ENCODE measurements at regions not wholly inside any gene's neighbourhood (a gene's known extent, or its start where the extent isn't known, plus 50 kb on each side); places are given as distances from the start of the nearest gene placed in this dataset.

DNA sequence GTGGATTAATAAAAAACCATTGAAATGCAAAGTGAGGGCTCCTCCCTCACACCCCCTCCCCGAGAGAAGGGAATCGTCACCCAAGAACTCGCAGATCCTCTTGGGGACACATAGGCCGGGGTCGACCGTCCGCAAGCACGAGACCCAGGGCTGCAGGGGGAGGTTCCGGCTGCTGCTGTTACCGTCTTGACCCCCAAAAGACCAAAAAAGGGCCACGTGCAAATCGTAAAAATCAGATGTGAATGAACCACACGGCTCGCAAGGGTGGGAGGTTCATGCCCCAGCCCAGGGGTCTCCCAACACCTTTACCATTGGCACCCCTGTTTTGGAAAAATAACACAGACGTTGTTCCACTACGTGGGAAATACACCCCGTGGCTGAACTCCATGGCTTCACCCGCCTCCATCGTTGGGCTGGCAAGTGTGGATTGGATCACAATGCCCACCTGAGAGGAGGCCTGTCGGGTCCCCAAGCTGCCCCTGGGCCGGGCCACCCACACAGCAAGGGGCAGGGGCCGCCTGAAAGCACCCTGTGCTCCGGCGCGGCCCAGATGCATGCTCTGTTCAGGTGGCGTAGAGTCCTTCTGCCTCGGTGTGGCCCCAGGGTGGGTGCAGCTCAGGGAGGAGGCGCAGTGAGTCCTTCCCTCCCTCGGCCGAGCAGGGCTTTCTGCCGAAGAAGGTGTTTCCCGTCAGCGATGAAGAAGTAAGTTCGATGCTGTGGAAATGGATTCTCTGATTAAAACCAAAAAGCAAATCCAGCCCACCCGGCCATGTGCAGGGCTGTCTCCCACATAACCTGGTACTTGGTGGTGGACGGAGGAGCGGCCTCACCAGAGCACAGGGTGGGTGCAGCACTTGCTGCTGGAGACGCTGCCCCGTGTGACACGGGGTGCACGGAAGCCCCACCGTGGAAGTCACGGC, 85.0 kb downstream of the YTHDF1 start:
- TF ChIP-seq, protein P1, sequence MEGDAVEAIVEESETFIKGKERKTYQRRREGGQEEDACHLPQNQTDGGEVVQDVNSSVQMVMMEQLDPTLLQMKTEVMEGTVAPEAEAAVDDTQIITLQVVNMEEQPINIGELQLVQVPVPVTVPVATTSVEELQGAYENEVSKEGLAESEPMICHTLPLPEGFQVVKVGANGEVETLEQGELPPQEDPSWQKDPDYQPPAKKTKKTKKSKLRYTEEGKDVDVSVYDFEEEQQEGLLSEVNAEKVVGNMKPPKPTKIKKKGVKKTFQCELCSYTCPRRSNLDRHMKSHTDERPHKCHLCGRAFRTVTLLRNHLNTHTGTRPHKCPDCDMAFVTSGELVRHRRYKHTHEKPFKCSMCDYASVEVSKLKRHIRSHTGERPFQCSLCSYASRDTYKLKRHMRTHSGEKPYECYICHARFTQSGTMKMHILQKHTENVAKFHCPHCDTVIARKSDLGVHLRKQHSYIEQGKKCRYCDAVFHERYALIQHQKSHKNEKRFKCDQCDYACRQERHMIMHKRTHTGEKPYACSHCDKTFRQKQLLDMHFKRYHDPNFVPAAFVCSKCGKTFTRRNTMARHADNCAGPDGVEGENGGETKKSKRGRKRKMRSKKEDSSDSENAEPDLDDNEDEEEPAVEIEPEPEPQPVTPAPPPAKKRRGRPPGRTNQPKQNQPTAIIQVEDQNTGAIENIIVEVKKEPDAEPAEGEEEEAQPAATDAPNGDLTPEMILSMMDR (IDR thresholded peaks at IDR 0.05) = no peak
- TF ChIP-seq ZNF121 (CRISPR knock-in tag; IDR thresholded peaks at IDR 0.05) = no peak
- TF ChIP-seq ZNF138 (CRISPR knock-in tag; conservative IDR thresholded peaks at IDR 0.05) = no peak
- TF ChIP-seq MAX (CRISPR knock-in tag; IDR thresholded peaks at IDR 0.05) = no peak
- TF ChIP-seq, protein P2, sequence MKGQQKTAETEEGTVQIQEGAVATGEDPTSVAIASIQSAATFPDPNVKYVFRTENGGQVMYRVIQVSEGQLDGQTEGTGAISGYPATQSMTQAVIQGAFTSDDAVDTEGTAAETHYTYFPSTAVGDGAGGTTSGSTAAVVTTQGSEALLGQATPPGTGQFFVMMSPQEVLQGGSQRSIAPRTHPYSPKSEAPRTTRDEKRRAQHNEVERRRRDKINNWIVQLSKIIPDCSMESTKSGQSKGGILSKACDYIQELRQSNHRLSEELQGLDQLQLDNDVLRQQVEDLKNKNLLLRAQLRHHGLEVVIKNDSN (CRISPR knock-in tag; IDR thresholded peaks at IDR 0.05) = no peak
- no peak for TF ChIP-seq FOXP1 (CRISPR knock-in tag; IDR thresholded peaks at IDR 0.05; ENCODE audit: borderline replicate concordance)
- TF ChIP-seq GTF2I (CRISPR knock-in tag; conservative IDR thresholded peaks at IDR 0.05) = no peak
- TF ChIP-seq USF2 (CRISPR knock-in tag; IDR thresholded peaks at IDR 0.05) = no peak

Measured in WTC11 (cell line).